HL-60 (cell line): ENCODE measurements at regions not wholly inside any gene's neighbourhood (a gene's known extent, or its start where the extent isn't known, plus 50 kb on each side); places are given as distances from the start of the nearest gene placed in this dataset.

Experiments
- DNase-seq, 2 experiments: peaks; one replicate each; pipeline ENCODE4 v3.0.0-alpha.2; 2010 to 2020; ENCODE audit warnings: low read depth in 1 of 2, low spot score in 1 of 2
- H3K27ac ChIP-seq: fragments of 250-450 bp; sonication (Bioruptor Pico); replicated peaks from 2 replicates; pipeline ENCODE4 v1.5.1; 2020; ENCODE audit warnings: mild to moderate bottlenecking, moderate library complexity
- H3K27me3 ChIP-seq: fragments of 250-450 bp; sonication (Bioruptor Pico); 2 replicates; pipeline ENCODE4 v1.5.1; 2021; ENCODE audit warnings: mild to moderate bottlenecking, moderate library complexity; ENCODE audit not compliant: insufficient read depth, poor library complexity, severe bottlenecking
- H3K4me3 ChIP-seq: replicated peaks from 2 replicates; pipeline ENCODE4 v1.5.1; 2011; ENCODE audit warnings: mild to moderate bottlenecking, control low read depth, low read length; ENCODE audit not compliant: insufficient read depth
- CTCF ChIP-seq: IDR thresholded peaks from one replicate; pipeline ENCODE4 v1.5.1; 2011; ENCODE audit warnings: low read length, control low read depth, inconsistent platforms; ENCODE audit not compliant: insufficient read depth
- GABPA ChIP-seq: IDR thresholded peaks from 2 replicates; pipeline ENCODE4 v1.6.1; 2012; ENCODE audit warnings: low read depth
- POLR2AphosphoS5 ChIP-seq: IDR thresholded peaks from 2 replicates; pipeline ENCODE4 v1.6.1; 2012; ENCODE audit warnings: low read depth
- REST ChIP-seq: IDR thresholded peaks from 2 replicates; pipeline ENCODE4 v1.6.1; 2012; ENCODE audit warnings: low read depth; ENCODE audit not compliant: insufficient replicate concordance
- SPI1 ChIP-seq: IDR thresholded peaks from 2 replicates; pipeline ENCODE4 v1.6.1; 2012; ENCODE audit warnings: low read depth, mild to moderate bottlenecking, borderline replicate concordance

GRCh38 chr11:116037861-116038260 lies 533.6 kb upstream of the CADM1 start:
- TF ChIP-seq SPI1, result no peak
- no peak for TF ChIP-seq REST
- no peak for TF ChIP-seq GABPA
- TF ChIP-seq POLR2AphosphoS5, result no peak
- TF ChIP-seq CTCF, result no peak
- Histone ChIP-seq H3K4me3 (no peak overlapping the region), H3K27me3 (no peaks in the 10 kb centered on the region), H3K27ac (no peak overlapping the region)
- DNase-seq, result no peak

GRCh38 chr11:116035977-116036376 lies 531.8 kb upstream of the CADM1 start:
- Histone ChIP-seq H3K4me3 (no peak overlapping the region), H3K27me3 (no peaks in the 10 kb centered on the region), H3K27ac (no peak overlapping the region)
- TF ChIP-seq SPI1 (no peak), GABPA (no peak), REST (no peak), POLR2AphosphoS5 (no peak), CTCF (no peak)
- DNase-seq, result no peak

- TF ChIP-seq GABPA (no peak), POLR2AphosphoS5 (no peak), CTCF (no peak), REST (no peak), SPI1 (no peak)
- DNase-seq, result no peak
- no peak overlapping the region for H3K4me3 ChIP-seq
- H3K27me3 ChIP-seq, result no peaks in the 10 kb centered on the region
- H3K27ac ChIP-seq, result no peak overlapping the region
Measured at GRCh38 chr11:116033931-116034553, 529.8 kb upstream of the CADM1 start.
